ENCODE measurements at regions not wholly inside any gene's neighbourhood (a gene's known extent, or its start where the extent isn't known, plus 50 kb on each side); places are given as distances from the start of the nearest gene placed in this dataset.

DNA sequence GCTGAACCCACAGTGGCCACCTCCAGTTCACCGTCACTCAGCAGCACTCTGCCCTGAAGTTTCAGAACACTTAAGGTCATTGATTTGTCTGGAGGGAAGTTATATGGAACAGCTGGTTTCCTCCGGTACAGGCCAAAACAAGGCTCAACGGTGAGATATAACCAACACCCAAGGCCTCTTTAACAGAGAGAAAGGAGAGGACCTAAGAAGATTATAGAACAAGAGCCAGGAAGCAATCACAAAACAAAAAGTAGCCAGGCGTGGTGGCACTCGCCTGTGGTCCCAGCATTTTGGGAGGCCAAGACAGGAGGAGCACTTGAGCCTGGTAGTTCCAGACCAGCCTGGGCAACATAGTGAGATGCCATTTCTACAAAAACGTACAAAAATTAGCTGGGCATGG is 290.7 kb downstream of the SKIDA1 start:
- H3K9ac ChIP-seq (ENCODE audit: extremely low read depth, low read length, poor library complexity, severe bottlenecking), result no peak overlapping the region
- H3K27ac ChIP-seq (ENCODE audit: low read depth, low read length), result no peak overlapping the region
- no peak for TF ChIP-seq CTCF (conservative IDR thresholded peaks at IDR 0.05)
- peaks cover 36% of the 10 kb centered on the region for H3K9me3 Mint-ChIP-seq
- DNase-seq, result no peak
- peaks cover 9% of the 10 kb centered on the region for H3K4me1 Mint-ChIP-seq
- H3K36me3 Mint-ChIP-seq (ENCODE audit: low read depth), result peaks cover 56% of the 10 kb centered on the region
- no peak overlapping the region for H3K27ac Mint-ChIP-seq
- no peaks in the 10 kb centered on the region for H3K27me3 Mint-ChIP-seq (ENCODE audit: insufficient read depth)
- no peaks in the 10 kb centered on the region for H3K4me1 ChIP-seq (ENCODE audit: control insufficient read depth, insufficient read depth, low read length)
- H3K4me3 ChIP-seq (ENCODE audit: low read length), result no peak overlapping the region
- H3K27me3 ChIP-seq (ENCODE audit: control insufficient read depth, insufficient read depth, low read length, poor library complexity, severe bottlenecking), result no peaks in the 10 kb centered on the region
- 94 to 95% methylated on average over 2 to 6 of the region's 6 CpGs for whole genome bisulfite sequencing, 2 experiments (ENCODE audit: insufficient coverage in 1 of 2, insufficient read length in 1 of 2)
- peaks cover 6% of the 10 kb centered on the region for H3K36me3 ChIP-seq (ENCODE audit: control insufficient read depth, insufficient read depth, low read length)
- H3K4me3 Mint-ChIP-seq, result no peak overlapping the region
- H3K9me3 ChIP-seq (ENCODE audit: control insufficient read depth, low read length), result peaks cover 28% of the 10 kb centered on the region

DNA sequence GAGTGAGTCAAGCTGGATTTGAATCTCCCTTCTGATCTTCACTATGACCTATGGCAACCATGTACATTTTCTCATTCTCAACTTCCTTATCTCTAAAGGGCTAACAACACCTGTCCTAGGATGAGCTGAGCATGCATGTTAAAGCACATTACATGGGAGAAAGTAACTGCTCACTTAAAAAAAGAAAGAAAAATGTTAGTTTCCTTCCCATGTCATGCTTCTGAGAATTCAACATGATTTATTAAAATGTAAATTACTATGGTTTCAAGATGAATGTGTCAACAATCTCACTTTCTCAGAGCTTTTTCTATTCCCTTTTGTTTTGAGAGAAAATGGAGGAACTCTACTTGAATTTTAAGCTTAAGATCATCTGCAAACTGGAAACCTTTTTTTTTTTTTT is 295.3 kb downstream of the SKIDA1 start:
- H3K27ac ChIP-seq (ENCODE audit: low read depth, low read length), result no peak overlapping the region
- H3K27me3 ChIP-seq (ENCODE audit: control insufficient read depth, insufficient read depth, low read length, poor library complexity, severe bottlenecking), result no peaks in the 10 kb centered on the region
- H3K9ac ChIP-seq (ENCODE audit: extremely low read depth, low read length, poor library complexity, severe bottlenecking), result no peak overlapping the region
- H3K36me3 ChIP-seq (ENCODE audit: control insufficient read depth, insufficient read depth, low read length), result peaks cover 9% of the 10 kb centered on the region
- no peaks in the 10 kb centered on the region for H3K4me1 Mint-ChIP-seq
- H3K27ac Mint-ChIP-seq, result no peak overlapping the region
- TF ChIP-seq CTCF (conservative IDR thresholded peaks at IDR 0.05), result no peak
- no peak overlapping the region for H3K4me3 Mint-ChIP-seq
- H3K4me1 ChIP-seq (ENCODE audit: control insufficient read depth, insufficient read depth, low read length), result no peaks in the 10 kb centered on the region
- H3K4me3 ChIP-seq (ENCODE audit: low read length), result no peak overlapping the region
- H3K9me3 ChIP-seq (ENCODE audit: control insufficient read depth, low read length), result peaks cover 28% of the 10 kb centered on the region
- H3K36me3 Mint-ChIP-seq (ENCODE audit: low read depth), result peaks cover 83% of the 10 kb centered on the region
- no peak for DNase-seq
- peaks cover 41% of the 10 kb centered on the region for H3K9me3 Mint-ChIP-seq
- H3K27me3 Mint-ChIP-seq (ENCODE audit: insufficient read depth), result no peaks in the 10 kb centered on the region

- Histone ChIP-seq H3K4me1 (ENCODE audit: control insufficient read depth, insufficient read depth, low read length) (no peaks in the 10 kb centered on the region), H3K27me3 (ENCODE audit: control insufficient read depth, insufficient read depth, low read length, poor library complexity, severe bottlenecking) (no peaks in the 10 kb centered on the region), H3K4me3 (ENCODE audit: low read length) (no peak overlapping the region), H3K27ac (ENCODE audit: low read depth, low read length) (no peak overlapping the region), H3K9me3 (ENCODE audit: control insufficient read depth, low read length) (peaks cover 8% of the 10 kb centered on the region), H3K36me3 (ENCODE audit: control insufficient read depth, insufficient read depth, low read length) (no peaks in the 10 kb centered on the region), H3K9ac (ENCODE audit: extremely low read depth, low read length, poor library complexity, severe bottlenecking) (no peak overlapping the region)
- H3K4me3 Mint-ChIP-seq, result no peak overlapping the region
- 93 to 96% methylated on average over 10 of the region's 10 CpGs for WGBS, 2 experiments (ENCODE audit: insufficient coverage in 1 of 2, insufficient read length in 1 of 2)
- peaks cover 19% of the 10 kb centered on the region for H3K9me3 Mint-ChIP-seq
- H3K27me3 Mint-ChIP-seq (ENCODE audit: insufficient read depth), result no peaks in the 10 kb centered on the region
- H3K27ac Mint-ChIP-seq, result no peak overlapping the region
- peaks cover 28% of the 10 kb centered on the region for H3K36me3 Mint-ChIP-seq (ENCODE audit: low read depth)
- no peak for TF ChIP-seq CTCF (conservative IDR thresholded peaks at IDR 0.05)
- peak; percentile 24 for DNase-seq
- peaks cover 4% of the 10 kb centered on the region for H3K4me1 Mint-ChIP-seq
Observed at GRCh38 chr10:21217748-21218367, 307.6 kb downstream of the SKIDA1 start.

Data from endodermal cell (in vitro differentiated cells).